Endothelial cell of umbilical vein (primary cell): ENCODE measurements at regions not wholly inside any gene's neighbourhood (a gene's known extent, or its start where the extent isn't known, plus 50 kb on each side); places are given as distances from the start of the nearest gene placed in this dataset.

Source experiments
- BruUV-seq: library from RNA; stranded (reverse); fragments of 400-500 nt; replicated peaks from 2 replicates; lab custom pipeline; 2021; lab: Mats Ljungman, UMichigan
- CTCF ChIA-PET: fragments of 300-600, 350-600 bp; sonication (Branson Sonifier 250); formaldehyde crosslinking; loops from one replicate; lab custom pipeline; 2021; ENCODE audit warnings: antibody characterized with exemption, inconsistent platforms; lab: Charles Lee
- POLR2A ChIA-PET: fragments of 300-600, 350-600 bp; sonication (Branson Sonifier 250); formaldehyde crosslinking; loops from one replicate; lab custom pipeline; 2021; ENCODE audit warnings: antibody characterized with exemption, inconsistent platforms; lab: Charles Lee
- DNase-seq: peaks from one replicate; pipeline ENCODE4 v3.0.0-alpha.2; 2011; ENCODE audit warnings: low read depth, low spot score
- FAIRE-seq: peaks from 2 replicates; lab custom pipeline; 2011; peaks lifted over from hg19 to GRCh38; lab: Jason Lieb, UNC
- H2AFZ ChIP-seq: 2 replicates; pipeline ENCODE4 v1.6.0; 2012; ENCODE audit warnings: low read depth, low read length, control low read depth, inconsistent platforms
- H3K27ac ChIP-seq: 2 replicates; pipeline ENCODE4 v1.5.1; 2011; ENCODE audit warnings: low read depth, mild to moderate bottlenecking, control low read depth, low read length, moderate library complexity; ENCODE audit not compliant: insufficient read depth
- H3K27me3 ChIP-seq, 2 experiments: 2 replicates each; pipeline versions ENCODE4 v1.6.0 to v1.6.1; 2011; ENCODE audit warnings: low read length in 2 of 2, mixed read lengths in 1 of 2; ENCODE audit not compliant: control insufficient read depth in 2 of 2, insufficient read depth in 2 of 2
- H3K36me3 ChIP-seq, 2 experiments: 2 replicates in 1 of 2; 3 replicates in 1 of 2; pipeline ENCODE4 v1.5.1; 2011; ENCODE audit warnings: low read length in 2 of 2, mild to moderate bottlenecking in 1 of 2, moderate library complexity in 1 of 2; ENCODE audit not compliant: control insufficient read depth in 2 of 2, insufficient read depth in 2 of 2; ENCODE audit errors: extremely low read depth in 1 of 2
- H3K4me1 ChIP-seq: 3 replicates; pipeline ENCODE4 v1.5.1; 2011; ENCODE audit warnings: mild to moderate bottlenecking, low read length; ENCODE audit not compliant: control insufficient read depth, insufficient read depth; ENCODE audit errors: extremely low read depth
- H3K4me2 ChIP-seq: 2 replicates; pipeline ENCODE4 v1.6.1; 2011; ENCODE audit warnings: low read length, control low read depth, mixed read lengths; ENCODE audit not compliant: insufficient read depth
- H3K4me3 ChIP-seq, 3 experiments: fragments of 200-600 bp in 1 of 3; sonication (generic), shearing (Covaris generic) in 1 of 3; replicated peaks in 1 of 3; 2 replicates each; pipeline ENCODE4 v1.5.1; 2011 to 2016; ENCODE audit warnings: control low read depth in 3 of 3, low read length in 3 of 3, mild to moderate bottlenecking in 2 of 3, inconsistent platforms in 1 of 3, low read depth in 1 of 3, moderate library complexity in 1 of 3; ENCODE audit not compliant: insufficient read depth in 1 of 3
- H3K79me2 ChIP-seq: 2 replicates; pipeline ENCODE4 v1.6.0; 2012; ENCODE audit warnings: low read length, inconsistent platforms; ENCODE audit not compliant: control insufficient read depth, insufficient read depth
- H3K9ac ChIP-seq: replicated peaks from 2 replicates; pipeline ENCODE3; 2011; ENCODE audit warnings: low read length, control low read depth; ENCODE audit not compliant: insufficient read depth; ENCODE audit errors: extremely low read depth
- H3K9me1 ChIP-seq: replicated peaks from 3 replicates; pipeline ENCODE4 v1.6.0; 2011; ENCODE audit warnings: mild to moderate bottlenecking, low read length; ENCODE audit not compliant: control insufficient read depth, insufficient read depth; ENCODE audit errors: extremely low read depth
- H3K9me3 ChIP-seq: replicated peaks from 2 replicates; pipeline ENCODE4 v1.5.1; 2012; ENCODE audit warnings: low read length, inconsistent platforms; ENCODE audit not compliant: control insufficient read depth, insufficient read depth
- H4K20me1 ChIP-seq: replicated peaks from 2 replicates; pipeline ENCODE3; 2011; ENCODE audit warnings: mild to moderate bottlenecking, low read length; ENCODE audit not compliant: control insufficient read depth, insufficient read depth; ENCODE audit errors: extremely low read depth
- EZH2 ChIP-seq: IDR thresholded peaks from 2 replicates; pipeline ENCODE4 v1.6.1; 2012; ENCODE audit warnings: borderline replicate concordance, low read depth, mild to moderate bottlenecking, moderate library complexity, low read length, inconsistent platforms; ENCODE audit not compliant: severe bottlenecking
- FOS ChIP-seq: IDR thresholded peaks from 2 replicates; pipeline ENCODE4 v1.6.1; 2011; ENCODE audit warnings: mild to moderate bottlenecking, low read length, moderate library complexity, borderline replicate concordance; ENCODE audit not compliant: insufficient read depth
- GATA2 ChIP-seq: IDR thresholded peaks from 2 replicates; pipeline ENCODE4 v1.7.0; 2011; ENCODE audit warnings: low read depth, mild to moderate bottlenecking, moderate library complexity, mixed read lengths, low read length; ENCODE audit not compliant: insufficient read length, insufficient read depth
- JUN ChIP-seq: IDR thresholded peaks from 2 replicates; pipeline ENCODE4 v1.6.1; 2011; ENCODE audit warnings: borderline replicate concordance, low read depth; ENCODE audit not compliant: insufficient read length, insufficient read depth
- MYC ChIP-seq: IDR thresholded peaks from one replicate; pipeline ENCODE4 v1.6.1; 2011; ENCODE audit warnings: mild to moderate bottlenecking, low read depth, low read length
- POLR2A ChIP-seq: IDR thresholded peaks from 2 replicates; pipeline ENCODE4 v1.6.1; 2012; ENCODE audit warnings: low read depth, mild to moderate bottlenecking, control low read depth, low read length
- POLR2AphosphoS5 ChIP-seq: IDR thresholded peaks from 2 replicates; pipeline ENCODE4 v1.6.1; 2012; ENCODE audit warnings: low read depth, mild to moderate bottlenecking, control low read depth, low read length, moderate library complexity; ENCODE audit not compliant: insufficient read depth
- dilution Hi-C: fragments of 300-500 bp; cut with MboI; formaldehyde crosslinking; loops from one replicate; pipeline ENCODE4 v1.15.0; 2019; ENCODE audit warnings: low sequenced_read_pairs; ENCODE audit not compliant: extremely low pct_ligation_motif_present
- intact Hi-C: fragments of 100-400 bp; cut with micrococcal nuclease; formaldehyde crosslinking; loops from one replicate; pipeline ENCODE4 v1.10.0; 2022
- TF ChIP-seq, protein P1 (sequence below): IDR thresholded peaks from 2 replicates; pipeline ENCODE4 v1.6.1; 2011; ENCODE audit not compliant: insufficient read depth, insufficient read length
- TF ChIP-seq, protein P2 (sequence below), 2 donors: IDR thresholded peaks; 1 replicate in 1 of 2; 2 replicates in 1 of 2; pipeline ENCODE4 v1.5.1; 2011; ENCODE audit warnings: low read length in 2 of 2, mild to moderate bottlenecking in 2 of 2, moderate library complexity in 2 of 2, control low read depth in 1 of 2, inconsistent platforms in 1 of 2, low read depth in 1 of 2; ENCODE audit not compliant: insufficient read depth in 1 of 2; ENCODE audit errors: extremely low read depth in 1 of 2

DNA sequence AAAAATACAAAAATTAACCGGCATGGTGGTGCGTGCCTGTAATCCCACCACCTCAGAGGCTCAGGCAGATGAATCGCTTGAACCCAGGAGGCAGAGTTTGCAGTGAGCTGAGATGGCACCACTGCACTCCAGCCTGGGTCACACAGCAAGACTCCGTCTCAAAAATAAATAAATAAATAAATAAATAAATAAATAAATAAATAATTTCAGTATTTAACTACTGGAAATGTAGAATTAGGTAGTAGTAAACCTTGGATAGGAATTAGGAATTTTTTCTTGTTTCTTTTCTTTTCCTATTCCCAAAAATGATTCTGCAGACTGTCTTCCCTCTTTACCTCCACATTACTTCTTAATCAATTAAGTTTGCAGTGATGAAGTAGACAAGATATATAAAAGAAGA, 103.2 kb downstream of the PLK2 start:
- no peak for FAIRE-seq
- H3K4me2 ChIP-seq, result no peak overlapping the region
- H3K4me1 ChIP-seq, result no peaks in the 10 kb centered on the region
- H3K4me3 ChIP-seq, result no peak overlapping the region
- TF ChIP-seq JUN, result no peak
- no peak for TF ChIP-seq EZH2
- TF ChIP-seq MYC, result no peak
- TF ChIP-seq, protein P1, sequence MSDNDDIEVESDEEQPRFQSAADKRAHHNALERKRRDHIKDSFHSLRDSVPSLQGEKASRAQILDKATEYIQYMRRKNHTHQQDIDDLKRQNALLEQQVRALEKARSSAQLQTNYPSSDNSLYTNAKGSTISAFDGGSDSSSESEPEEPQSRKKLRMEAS, result no peak
- TF ChIP-seq, protein P2, sequence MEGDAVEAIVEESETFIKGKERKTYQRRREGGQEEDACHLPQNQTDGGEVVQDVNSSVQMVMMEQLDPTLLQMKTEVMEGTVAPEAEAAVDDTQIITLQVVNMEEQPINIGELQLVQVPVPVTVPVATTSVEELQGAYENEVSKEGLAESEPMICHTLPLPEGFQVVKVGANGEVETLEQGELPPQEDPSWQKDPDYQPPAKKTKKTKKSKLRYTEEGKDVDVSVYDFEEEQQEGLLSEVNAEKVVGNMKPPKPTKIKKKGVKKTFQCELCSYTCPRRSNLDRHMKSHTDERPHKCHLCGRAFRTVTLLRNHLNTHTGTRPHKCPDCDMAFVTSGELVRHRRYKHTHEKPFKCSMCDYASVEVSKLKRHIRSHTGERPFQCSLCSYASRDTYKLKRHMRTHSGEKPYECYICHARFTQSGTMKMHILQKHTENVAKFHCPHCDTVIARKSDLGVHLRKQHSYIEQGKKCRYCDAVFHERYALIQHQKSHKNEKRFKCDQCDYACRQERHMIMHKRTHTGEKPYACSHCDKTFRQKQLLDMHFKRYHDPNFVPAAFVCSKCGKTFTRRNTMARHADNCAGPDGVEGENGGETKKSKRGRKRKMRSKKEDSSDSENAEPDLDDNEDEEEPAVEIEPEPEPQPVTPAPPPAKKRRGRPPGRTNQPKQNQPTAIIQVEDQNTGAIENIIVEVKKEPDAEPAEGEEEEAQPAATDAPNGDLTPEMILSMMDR (IDR thresholded peaks at IDR 0.05; ENCODE audit: extremely low read depth in 1 of 2, insufficient read depth in 1 of 2, low read depth in 1 of 2, low read length in 2 of 2), result no peak
- TF ChIP-seq POLR2AphosphoS5, result no peak
- no peak for TF ChIP-seq FOS
- TF ChIP-seq POLR2A, result no peak
- TF ChIP-seq GATA2, result no peak
- no TSS peak for BruUV-seq
- ChIA-PET CTCF (interaction anchor here (1.4 kb wide), 1 partner anchor 10 kb away, joined by 3 read pairs; no protein-coding TSS in a partner anchor), POLR2A (no interaction called here)
- dilution Hi-C loops, result no loop called here
- H3K27ac ChIP-seq, result no peak overlapping the region
- no peak for DNase-seq
- H2AFZ ChIP-seq, result no peak overlapping the region
- H3K9me3 ChIP-seq, result no peaks in the 10 kb centered on the region
- H4K20me1 ChIP-seq, result no peaks in the 10 kb centered on the region
- H3K9me1 ChIP-seq, result no peaks in the 10 kb centered on the region
- no peaks in the 10 kb centered on the region for H3K27me3 ChIP-seq
- no peaks in the 10 kb centered on the region for H3K79me2 ChIP-seq
- intact Hi-C loops, result no loop called here
- no peaks in the 10 kb centered on the region for H3K36me3 ChIP-seq
- H3K9ac ChIP-seq, result no peak overlapping the region
